CD4-positive, alpha-beta T cell treated with Interleukin-15 for 1 hour (primary cell): ENCODE measurements at regions not wholly inside any gene's neighbourhood (a gene's known extent, or its start where the extent isn't known, plus 50 kb on each side); places are given as distances from the start of the nearest gene placed in this dataset.
"Not testable (repeated sequence)": the region's sequence is repeated elsewhere in the genome, so short reads cannot be mapped to it uniquely, and the experiment has no call there.

ENCODE experiments used
- DNase-seq: peaks from one replicate; pipeline ENCODE4 v3.0.0-alpha.2; 2020

DNA sequence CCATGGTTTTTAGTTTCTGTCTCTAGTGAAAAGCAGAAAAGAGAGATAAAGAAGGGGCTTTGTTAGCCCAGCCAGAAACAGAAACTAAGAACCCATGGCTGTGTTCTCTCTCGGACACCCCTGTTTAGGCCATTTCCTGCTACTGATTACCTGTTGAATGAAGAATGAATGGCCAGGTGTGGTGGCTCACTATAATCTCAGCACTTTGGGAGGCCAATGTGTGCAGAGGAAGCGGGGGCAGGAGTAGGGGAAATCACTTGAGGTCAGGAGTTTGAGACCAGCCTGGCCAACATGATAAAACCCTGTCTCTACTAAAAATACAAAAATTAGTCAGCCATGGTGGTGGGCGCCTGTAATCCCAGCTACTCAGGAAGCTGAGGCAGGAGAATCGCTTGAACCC, 93.8 kb upstream of the MSH6 start:
- DNase-seq = not testable (repeated sequence)

DNA sequence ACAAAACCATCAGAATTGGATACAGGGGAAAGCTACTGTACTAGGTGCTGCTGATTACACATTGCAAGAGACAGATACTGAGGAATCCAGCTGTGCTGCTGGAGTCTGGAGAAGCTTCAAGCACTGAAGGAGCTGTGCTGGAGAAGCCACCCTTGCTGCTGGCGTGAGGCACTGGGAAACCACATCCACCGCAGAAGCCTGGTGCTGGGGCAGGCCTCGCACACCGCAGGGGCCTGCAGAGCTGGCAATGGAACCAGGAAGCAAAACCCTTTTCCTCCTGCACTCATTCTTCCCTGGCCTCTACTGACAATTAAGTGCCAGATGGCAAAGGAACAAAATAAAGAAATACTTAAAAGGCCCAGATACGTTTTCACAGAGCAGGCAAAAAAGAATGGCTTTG, 94.4 kb upstream of the MSH6 start:
- no peak for DNase-seq

DNA sequence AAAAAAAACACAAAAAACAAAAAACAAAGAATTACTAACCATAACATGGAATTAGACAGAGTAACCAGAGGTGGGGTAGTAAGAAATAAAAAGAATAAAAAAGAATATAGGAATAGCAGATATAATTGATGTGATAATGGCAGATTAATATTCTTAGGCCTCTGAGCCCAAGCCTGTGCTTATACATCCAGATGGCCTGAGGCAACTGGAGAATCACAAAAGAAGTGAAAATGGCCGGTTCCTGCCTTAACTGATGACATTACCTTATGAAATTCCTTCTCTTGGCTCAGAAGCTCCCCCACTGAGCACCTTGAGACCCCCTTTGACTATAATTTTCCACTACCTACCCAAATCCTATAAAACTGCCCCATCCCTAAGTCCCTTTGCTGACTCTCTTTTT, 95.1 kb upstream of the MSH6 start:
- DNase-seq = no peak

DNA sequence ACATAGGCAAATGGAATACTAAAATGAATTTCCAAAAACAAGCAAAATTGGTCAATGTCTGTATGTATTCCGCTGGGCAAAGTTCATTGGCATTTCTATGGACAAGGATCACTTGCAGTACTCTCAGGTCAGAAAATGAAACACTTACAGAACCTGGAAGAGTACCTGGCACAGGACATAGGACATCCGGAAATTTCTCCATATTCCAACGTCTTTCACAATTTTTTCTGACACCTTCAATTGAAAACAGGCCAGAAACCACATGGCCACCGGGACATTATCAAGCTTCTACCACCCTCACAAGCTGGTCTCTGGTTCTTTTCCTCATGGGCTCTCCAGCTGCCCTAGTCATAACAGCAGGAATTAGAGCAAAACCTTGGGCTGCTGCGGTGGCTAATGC, 96.9 kb upstream of the MSH6 start:
- DNase-seq = no peak

DNA sequence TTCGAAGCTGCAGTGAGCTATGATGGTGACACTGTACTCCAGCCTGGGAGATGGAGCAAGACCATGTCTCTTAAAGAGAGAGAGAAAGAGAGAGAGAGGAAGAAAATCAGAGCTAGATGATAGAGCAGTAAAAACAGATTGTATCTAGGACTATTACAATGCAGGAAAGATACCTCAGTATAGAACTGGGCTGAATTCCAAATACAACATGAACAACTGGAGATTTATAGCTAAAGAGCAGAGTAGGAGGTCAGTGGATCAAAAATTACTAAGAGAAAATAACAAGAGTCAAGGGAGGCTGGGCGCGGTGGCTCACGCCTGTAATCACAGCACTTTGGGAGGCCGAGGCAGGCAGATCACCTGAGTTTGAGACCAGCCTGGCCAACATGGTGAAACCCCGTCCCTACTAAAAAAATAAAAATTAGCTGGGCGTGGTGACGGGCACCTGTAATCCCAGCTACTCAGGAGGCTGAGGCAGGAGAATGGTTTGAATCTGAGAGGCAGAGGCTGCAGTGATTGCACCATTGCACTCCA, 100.7 kb upstream of the MSH6 start:
- no peak for DNase-seq

DNA sequence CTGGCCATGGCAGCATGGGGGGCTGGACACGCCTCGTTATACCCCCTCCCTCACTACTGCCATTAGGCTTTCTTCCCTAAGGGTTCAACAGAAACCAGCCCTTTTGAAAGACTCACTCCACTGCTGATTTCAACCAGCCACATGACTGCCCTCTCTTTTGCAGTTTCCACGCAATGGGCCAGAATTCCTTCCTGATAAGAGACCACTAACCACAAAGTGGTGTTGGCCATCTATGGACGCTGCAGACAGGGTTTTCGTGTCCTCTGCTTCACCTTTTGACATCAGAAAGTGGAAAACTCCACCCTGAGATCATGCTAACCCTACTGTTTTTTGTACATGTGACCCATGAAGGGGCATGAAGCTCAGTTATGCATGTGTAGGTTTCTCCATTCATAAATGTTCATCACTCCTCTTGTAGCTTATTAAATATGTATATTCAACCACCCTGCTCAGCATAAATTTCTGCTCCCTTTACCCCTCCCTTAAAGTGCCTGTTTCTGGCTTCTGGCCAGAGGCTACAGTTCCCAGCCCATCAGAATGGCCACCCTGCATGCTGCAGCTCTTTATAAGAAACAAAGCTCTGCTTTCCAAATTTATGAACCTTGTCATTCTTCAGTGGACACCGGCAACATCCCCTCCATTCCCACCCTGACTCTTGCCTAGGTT, 105.6 kb upstream of the KCNK12 start:
- DNase-seq = no peak

DNA sequence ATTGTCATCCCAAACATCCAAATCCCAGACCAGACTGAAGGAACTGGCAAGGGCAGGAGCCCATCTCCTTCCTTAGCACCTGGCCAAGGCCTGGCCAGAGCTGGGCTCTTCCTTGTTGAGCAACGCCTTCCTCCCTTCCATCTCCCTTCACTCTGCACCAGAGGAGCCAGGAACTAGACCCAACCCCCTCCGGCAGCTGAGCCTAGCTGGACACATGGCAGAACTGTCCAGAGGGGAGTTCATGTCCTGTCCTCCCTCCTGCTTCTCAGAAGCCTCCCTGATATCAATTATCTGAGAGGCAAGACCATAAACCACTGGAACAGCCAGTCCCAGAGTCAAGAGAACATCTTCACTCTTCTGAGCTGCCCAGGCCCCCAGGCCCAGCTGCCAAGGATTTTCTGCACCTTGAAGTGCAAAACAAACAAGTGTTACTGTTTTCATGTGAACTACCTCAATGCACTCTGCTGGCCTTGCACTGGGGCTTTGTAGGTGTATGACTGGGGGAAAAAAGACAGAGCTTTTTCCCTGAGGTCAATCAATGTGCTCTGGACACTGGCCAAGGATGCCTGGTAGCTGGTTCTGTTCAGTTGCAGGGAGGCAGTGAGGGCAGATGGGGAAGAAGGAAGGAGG, 104.5 kb upstream of the KCNK12 start:
- DNase-seq = no peak

DNA sequence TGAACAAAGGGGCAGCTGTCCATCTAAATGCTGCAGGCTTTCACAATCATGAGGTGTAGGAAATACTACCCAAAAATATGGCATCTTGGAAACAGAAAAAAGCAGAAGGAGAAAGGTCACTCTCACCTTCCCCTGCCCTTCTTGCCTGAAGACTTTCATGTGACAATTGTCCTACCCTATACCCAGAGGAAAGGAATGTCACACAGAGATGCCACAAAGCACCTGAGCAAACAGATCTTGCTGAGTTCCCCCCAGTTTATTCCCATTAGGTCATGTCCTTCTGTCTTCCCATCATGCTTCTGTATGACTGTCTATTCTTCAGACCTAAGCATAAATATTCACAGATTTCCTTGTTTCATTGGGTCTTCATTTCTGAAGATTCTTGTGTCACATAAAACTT, 95.5 kb upstream of the KCNK12 start:
- no peak for DNase-seq

DNA sequence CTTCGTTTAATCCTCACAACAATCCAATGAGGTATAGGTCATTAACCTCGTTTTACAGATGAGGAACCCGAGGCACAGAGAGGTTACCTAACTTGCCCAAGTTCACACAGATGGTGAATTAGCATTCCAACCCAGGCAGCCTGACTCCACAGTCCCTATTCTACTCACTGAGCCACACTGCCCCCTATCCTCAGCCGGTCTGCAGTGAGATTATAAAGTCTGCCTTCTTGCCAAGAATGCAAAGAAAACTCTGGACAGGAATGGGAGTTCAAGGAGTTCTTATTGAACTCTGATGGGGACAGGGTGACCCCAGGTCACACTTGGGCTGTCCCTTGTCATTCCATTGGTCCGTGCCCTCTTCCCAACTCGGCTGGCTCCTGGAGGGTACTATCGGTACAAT, 94.0 kb upstream of the KCNK12 start:
- DNase-seq = no peak

DNA sequence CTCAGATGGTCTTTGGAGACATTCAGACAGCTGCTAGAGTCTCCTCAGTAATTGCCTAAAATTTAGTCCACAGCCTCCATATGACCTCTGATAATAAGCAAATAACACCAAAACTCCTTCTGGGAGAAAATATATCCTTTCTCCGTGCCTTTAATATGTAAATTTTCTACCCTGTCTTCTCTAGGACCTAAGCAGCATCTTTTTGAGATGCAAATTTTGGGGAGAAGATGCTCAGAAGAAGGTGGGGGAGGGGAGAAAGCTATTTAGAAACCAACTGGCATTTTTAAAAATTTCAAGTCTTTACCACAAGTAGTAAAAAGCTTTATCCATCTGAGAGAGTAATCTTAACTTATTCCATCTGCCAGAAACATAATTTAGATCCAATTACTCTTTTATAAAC, 91.8 kb upstream of the KCNK12 start:
- DNase-seq = no peak

DNA sequence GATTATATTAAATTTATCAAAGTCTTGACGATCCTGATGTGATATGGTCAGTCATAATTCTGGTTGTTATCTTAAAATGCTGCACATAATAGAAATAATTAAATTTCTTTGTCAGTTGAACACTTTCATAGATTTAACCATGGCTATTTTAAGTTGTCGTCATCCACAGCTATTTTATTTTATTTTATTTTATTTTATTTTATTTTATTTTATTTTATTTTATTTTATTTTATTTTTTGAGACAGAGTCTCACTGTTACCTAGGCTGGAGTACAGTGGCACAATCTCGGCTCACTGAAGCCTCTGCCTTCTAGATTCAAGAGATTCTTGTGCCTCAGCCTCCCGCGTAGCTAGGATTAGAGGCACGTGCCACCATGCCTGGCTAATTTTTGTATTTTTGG, 90.5 kb upstream of the KCNK12 start:
- no peak for DNase-seq

DNA sequence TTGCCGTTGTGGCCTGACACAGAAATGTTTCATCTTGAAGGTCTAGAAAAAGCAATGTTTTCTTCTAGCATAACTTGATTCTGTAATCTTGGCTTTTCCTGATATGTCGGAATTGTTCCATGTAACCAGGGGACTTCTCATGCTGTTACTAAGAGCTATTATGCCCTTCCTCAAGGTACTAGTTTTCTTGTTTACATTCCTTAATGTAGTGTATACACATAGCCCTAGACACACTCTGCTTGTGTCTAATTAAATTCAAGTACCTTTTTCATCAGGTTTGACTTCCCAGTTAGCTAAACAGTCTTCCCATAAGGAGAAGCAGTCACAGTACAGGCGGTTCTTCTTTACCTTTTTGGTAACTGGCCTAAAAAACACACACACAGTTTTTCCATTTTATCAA, 89.4 kb upstream of the KCNK12 start:
- DNase-seq = no peak

DNA sequence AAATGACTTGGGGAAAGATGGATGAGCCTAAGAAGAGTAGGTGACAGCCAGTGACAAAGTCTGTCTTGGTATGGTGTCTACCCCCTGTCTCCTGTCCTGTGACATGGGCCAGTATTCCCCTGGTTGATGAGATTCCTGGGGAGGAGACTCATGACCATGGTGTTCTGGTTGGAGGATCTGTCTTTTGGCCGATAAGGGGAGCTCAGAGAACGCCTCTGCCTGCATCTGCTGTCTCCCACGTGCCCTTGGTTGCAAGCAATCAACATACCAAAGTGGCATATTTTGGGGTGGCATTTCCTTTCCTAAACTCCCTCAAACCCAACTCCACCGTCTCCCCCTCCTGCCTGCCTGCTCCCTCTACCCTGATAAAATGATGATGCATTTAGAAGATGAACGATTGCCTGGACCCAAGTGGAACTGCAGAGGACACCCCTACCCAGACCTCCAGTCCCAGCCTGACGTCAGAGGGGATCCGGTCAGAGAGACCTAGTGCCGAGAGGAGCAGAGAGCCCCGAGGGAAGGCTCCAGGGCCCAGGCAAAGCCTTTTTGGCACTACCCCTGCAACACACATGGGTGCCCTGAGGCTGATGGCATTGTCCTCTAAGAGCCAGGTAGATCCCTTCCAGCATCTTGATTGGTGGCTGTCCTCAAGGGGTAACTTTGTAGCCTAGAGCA, 88.0 kb upstream of the KCNK12 start:
- no peak for DNase-seq

DNA sequence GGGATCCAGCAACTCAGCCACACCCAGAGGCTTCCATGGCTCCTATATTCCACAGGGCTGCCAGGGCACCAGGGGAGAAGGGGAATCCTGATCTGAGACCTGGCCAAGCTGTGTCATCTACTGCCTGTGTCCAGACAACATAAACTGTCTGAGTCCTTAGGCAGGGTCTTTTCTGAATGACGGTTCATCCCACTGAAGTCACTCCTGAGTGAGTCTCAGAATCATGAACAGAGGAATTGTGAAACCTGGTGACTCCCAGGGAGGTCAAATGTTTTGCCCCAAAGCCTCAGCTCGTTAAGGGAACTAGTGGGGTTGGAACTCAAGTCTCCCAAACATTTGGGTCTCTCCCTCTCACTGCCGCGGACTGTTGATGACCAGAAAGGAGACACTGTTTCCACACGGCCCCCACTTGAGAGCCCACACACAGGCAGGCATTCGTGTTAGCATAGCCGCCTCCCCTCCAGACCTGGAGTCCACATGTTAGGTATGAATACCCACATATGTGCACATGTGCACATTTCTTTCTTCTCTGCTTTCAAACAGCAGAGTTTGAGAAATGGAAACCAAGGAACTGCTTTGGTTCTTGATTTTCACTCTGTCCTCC, 87.2 kb upstream of the KCNK12 start:
- DNase-seq = no peak

DNA sequence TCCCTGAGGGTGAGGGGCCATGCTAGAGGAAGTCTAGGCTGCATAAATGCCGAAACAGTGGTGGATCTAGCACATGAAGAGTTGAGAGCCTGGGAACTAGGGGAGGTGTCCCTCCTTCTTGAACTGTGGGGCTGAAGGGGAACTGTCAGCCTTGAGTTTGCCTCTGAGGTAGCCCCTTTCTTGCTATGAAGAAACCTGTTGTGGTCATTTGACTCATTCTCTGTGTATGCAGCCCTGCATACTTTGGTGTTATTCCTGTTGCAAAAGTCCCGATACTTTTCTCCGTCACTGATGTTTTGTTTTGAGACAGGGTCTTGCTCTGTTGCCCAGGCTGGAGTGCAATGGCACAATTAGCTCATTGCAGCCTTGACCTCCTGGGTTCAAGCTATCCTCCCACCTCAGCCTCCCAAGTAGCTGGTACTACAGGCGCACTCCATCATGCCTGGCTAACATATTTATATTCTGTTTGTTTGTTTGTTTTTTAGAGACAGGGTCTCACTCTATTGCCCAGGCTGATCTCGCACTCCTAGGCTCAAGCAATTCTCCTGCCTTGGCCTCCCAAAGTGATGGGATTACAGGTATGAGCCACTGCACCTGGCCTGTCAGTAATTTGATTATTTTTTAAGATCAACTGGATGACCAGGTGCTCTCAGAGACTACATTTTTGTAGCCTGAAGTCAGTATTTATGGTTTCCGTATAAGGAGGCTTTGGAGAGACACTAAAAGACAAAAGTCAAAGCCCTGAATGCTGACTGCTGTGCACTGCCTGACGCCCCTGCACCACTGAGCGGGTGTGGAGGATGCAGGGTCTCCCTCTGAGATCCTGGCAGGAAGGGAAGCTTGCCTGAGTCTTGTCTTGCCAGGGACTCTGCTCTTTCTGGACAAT, 86.2 kb upstream of the KCNK12 start:
- DNase-seq = no peak

DNA sequence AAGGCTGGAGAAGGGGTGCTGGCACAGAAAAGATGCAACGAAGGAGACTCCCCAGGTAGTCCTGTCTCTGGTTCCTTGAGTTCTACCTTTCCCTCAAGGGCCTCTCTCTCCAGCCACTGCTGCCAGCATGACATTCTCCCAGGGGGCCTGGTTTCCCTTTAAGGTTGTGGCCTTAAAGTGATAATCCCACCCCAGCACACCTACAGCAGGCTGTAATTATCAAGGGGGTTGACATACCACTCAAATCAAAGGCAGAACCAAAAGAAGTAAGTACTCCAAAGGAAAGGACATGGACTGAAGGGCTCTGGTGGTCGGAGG, 84.7 kb upstream of the KCNK12 start:
- DNase-seq = no peak

DNA sequence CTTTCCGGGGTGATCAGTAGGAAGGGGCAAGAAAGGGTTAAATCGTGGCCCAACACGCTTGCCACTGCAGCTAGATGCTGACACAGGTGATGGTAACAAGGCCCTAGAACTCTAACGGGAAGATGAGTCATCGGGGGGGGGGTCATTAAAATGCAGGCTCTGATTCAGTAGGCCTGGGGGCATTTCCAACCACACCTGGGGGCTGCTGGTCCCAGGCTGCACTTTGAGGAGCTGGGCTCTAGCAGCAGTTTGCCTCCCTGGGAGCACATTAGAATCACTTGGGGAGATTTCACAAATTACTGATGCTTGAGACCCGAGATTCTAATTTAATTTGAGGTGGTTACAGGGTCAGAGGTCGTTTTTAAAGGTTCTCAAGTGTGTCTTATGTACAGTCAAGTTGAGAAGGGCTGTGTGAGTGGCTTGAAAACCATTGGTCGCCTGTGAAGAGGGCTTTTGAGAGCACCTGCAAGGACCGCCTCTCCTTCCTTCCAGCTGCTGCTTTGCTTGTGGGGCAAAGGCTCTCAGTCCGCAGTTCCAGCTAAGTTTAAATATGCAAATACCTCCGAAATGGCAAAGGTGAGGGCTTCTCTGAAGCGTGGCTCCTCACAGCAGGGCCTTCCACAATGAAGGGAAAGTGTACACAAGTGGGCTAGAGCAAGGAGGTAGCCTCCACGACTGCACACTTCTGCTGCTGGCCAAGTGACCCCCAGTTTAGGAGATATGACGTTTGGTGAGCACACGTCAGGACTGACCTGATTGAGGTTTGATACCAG, 84.2 kb upstream of the KCNK12 start:
- DNase-seq = peak; percentile 37

DNA sequence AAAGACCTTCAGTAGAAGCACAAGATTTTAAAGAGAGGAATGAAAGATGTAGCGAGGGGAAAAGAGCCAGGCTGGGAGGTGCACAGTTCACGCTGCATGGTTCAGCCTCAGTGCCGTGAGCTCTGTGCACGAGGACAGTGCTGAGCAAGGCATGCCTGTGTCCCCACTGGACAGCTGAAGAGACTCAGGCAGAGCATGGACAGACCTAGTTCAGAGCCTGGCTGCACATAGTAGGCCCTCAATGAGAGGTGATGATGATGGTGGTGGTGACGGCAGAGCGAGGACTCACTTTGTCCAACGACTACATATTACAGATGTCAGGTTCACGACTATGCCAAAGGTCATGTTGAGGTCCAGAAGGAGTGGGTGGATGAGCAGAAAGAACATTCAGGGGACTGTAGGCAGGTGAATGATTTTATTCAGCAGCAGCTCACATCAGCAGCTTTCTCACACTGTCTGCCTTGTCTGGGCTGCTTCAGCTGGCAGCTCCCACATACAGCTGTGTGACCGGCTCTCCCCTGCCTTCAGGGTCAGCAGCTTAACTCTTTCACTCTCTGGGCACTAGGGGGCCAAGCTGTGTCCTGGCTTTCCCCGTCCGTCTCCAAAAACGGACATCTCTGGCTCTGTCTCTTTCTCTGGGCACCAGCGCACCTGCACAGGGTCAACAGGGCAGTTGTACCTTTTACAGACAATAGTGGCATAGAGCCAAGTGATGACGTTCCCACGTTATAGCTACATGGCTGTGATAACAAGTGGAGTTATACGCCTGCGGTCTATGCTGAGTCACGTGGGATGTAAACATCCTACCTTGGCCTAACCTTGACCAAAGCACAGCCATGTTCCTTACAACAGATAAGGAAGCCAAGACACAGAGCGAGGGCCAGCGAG, 83.4 kb upstream of the KCNK12 start:
- DNase-seq = no peak

DNA sequence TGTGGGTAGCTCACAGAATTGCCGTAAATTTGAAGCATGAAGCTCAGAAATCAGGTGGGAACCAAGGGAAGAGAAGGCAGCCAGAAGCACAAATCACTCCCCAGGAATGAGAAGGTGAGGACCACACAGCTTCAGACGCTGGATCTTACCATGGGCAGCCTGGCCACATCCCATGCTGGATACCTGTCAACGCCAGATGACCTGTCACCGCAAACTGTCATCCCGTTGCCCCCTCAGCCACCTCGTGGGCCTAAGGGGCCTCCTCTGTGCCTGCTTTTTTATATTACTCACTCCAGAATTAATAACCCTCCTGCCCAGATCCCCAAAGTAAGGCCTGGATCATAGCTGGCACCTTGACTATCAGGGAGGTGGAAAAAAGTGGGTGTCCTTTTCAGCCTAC, 82.3 kb upstream of the KCNK12 start:
- no peak for DNase-seq

DNA sequence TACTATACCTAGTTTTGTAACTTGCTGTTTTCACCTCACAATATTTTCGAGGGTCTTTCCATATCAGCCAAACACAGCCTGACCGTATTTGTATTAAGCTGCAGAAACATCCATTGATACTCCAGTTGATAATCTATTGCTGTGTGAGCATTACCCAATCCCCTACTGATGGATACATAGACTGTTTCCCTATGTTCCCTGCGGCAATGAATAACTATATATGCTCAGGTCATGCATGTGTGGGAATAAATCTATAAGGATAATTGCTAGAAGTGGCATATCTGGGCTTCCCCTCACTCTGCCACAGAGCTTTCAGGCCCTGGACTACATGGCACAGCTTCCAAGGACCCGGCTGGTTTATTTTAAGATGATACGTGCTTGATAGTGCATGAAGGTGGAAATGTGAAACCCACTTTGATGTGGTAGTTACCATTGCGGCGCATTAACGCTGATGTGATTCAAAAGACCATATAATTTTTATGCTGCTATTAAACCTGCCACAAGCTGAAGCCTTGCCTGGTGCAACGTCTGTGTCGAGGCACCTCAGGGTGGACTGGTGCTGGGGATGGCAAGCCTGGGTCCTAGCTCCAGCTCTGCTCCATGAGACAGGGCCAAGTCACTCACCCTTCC, 81.4 kb upstream of the KCNK12 start:
- DNase-seq = no peak

DNA sequence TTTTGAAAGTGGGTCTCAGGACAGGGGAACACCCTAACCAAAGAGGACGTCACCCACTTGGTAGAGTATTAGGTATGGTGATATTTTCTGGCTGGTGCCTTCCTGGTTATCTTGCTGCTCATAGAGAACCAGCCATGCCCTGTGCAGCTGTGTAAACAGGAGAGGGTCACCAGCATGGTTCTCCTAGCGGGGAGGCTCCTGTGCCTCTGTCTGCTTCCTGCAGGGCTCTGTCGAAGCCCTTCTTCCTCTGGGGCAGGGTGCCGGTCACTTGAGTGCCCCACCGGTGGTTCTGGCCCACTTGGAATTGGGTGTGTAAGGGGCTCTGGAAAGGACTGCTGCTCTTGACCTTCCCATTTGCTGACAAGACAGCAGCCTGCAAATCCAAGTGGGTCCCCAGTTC, 80.5 kb upstream of the KCNK12 start:
- no peak for DNase-seq
